HG03196 (cell line): ENCODE measurements at regions not wholly inside any gene's neighbourhood (a gene's known extent, or its start where the extent isn't known, plus 50 kb on each side); places are given as distances from the start of the nearest gene placed in this dataset.
"Not testable (repeated sequence)": the region's sequence is repeated elsewhere in the genome, so short reads cannot be mapped to it uniquely, and the experiment has no call there.

Source experiments
- ATAC-seq: cut with Tn5 transposase; IDR thresholded peaks from one replicate; pipeline ENCODE4 v1.9.1; 2021; ENCODE audit not compliant: unreplicated experiment

DNA sequence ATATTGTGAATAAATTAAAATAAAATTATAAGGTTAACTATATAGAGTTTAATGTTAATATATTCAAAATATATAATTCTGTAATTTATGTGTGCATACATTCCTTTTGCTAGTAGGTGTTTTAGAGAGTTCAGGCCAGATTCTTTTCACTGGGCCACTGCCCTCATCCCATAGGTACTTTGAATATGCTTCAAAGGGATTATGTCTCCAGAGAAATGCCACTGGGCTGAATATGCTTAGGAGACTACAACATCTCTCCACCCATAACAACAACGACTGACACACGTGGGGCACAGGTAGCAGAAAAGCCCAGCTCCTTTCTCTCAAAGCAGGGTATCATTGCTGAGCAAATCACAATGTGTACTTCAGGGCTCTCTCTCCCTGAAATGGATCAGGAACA is 290.9 kb upstream of the TACR3 start:
- ATAC-seq, result no peak

DNA sequence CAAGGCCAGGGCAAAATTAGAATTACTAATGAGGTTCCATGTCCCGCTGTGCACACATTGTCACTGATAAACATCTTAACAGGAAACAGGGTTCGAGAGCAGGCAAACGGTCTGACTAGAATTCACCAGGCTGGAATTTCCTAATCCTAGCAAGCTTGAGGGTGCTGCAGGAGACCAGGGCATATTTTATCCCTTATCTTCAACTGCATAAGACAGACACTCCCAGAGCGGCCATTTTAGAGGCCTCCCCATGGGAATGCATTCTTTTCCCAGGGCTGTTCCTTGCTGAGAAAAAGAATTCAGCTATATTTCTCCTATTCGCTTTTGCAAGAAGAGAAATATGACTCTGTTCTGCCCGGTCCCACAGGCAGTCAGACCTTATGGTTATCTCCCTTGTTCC is 282.5 kb upstream of the TACR3 start:
- ATAC-seq, result not testable (repeated sequence)

- no peak for ATAC-seq
Measured at GRCh38 chr4:103998756-103999155, 279.0 kb upstream of the TACR3 start.

DNA sequence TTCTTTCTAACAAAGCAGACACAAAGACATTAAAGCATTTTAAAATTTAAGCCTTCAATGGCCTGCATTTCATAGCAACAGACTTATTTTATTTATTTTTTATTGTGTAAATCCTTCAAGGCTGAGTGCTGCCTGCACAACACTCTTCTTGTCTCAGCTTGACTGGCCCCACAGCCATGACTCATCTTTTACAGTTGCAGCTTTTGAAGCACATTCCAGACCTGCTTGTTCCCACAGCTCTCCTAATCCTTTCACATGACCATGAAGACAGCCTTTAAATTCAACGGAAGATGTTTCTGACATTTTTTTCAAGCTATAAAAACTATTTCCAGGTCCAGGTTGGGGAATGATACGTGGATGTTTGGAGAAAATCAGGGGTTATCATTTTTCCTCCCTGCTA is 276.9 kb upstream of the TACR3 start:
- no peak for ATAC-seq

GRCh38 chr4:103996064-103996463 is 276.3 kb upstream of the TACR3 start:
- no peak for ATAC-seq

- no peak for ATAC-seq
Measured at GRCh38 chr4:103994059-103994458, 274.3 kb upstream of the TACR3 start.

- no peak for ATAC-seq
Measured at GRCh38 chr4:103982454-103982853, 262.7 kb upstream of the TACR3 start.

- no peak for ATAC-seq
Measured at GRCh38 chr4:103948244-103949018, 228.6 kb upstream of the TACR3 start.

DNA sequence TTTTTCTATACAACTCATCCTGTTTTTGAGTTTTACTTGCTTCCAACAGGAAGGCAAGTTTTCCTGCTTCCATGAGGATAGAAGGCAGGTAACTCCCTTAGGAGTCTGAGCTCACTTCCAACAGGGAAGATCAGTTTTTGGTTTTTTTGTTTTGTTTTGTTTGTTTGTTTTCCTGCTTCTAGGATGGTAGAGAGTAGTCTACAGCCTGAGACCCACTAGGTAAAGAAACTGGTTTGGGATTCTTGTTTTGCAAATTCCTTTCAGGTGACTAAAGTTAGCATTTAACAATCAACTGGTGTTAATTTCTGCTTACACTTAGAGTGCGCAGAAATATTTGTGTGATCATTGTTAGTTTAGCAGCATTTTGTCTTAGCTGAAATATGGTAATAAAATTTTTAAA is 227.8 kb upstream of the TACR3 start:
- ATAC-seq, result no peak

GRCh38 chr4:103946621-103947268 is 227.0 kb upstream of the TACR3 start:
- not testable (repeated sequence) for ATAC-seq

DNA sequence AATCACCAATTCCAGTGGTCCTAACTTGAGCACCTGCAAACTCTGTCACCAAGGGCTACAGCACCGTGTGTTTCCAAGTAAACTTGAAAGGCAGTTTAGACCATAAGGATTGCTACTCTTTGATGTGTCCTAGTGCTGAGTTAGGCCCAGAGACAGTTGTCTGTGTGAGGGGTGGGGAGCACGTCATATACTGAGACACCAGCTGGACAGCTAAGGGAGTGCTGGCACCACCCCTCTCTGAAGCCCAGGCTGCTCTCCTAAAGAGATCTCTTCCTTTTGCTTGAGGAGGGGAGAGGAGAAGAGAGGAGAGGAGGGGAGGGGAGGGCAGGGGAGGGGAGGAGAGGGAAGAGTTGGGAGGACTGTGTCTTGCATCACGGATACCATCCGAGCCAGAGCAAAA is 218.7 kb upstream of the TACR3 start:
- ATAC-seq, result no peak

- ATAC-seq, result no peak
Measured at GRCh38 chr4:103936653-103937145, 216.9 kb upstream of the TACR3 start.

DNA sequence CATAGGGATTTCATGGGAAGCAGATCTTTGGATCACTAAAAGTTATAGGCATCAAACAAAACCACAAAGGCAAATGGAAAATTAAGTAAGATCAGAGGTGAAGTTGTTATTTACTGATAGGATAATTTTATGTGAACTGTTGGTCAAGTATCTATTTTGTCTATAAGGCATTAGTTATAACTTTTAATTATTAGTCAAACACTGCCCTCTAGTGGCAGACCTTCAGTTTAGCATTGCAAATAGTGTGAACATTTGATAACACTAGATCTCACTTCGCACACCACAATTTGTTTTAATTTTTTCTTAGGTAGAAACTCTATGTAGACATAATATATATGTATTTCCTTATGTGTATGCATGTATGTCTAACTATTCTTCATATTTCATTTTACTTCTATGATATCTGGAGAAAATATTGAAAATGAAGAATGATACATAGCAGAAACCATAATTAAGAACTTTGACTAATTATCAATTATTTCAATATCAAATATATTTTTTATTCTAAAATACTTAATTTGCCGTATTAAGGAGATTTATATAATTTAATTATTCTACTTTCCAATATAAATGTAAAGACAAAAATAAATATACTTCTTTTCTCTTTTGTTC is 214.5 kb upstream of the TACR3 start:
- peak; percentile 88 for ATAC-seq

DNA sequence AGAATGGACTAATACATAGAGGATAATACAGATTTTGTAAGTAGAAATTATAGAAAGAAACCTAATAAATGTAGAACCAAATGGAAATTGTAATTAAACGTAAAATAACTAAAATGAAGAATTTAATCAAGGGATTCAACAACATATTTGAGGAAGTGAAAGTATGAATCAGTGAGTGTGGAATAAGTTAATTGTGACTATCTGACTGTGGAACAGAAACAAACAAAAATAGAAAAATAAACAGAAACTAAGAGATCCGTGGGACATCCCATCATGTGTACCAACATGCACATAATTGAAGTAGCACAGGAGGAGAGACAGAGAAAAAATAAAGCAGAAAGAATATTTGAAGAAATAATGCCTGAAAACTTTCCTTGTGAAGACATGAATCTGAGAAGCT is 208.6 kb upstream of the TACR3 start:
- no peak for ATAC-seq

GRCh38 chr4:103923551-103923950 is 203.8 kb upstream of the TACR3 start:
- ATAC-seq, result no peak

- no peak for ATAC-seq
Measured at GRCh38 chr4:103918214-103918613, 198.4 kb upstream of the TACR3 start.

DNA sequence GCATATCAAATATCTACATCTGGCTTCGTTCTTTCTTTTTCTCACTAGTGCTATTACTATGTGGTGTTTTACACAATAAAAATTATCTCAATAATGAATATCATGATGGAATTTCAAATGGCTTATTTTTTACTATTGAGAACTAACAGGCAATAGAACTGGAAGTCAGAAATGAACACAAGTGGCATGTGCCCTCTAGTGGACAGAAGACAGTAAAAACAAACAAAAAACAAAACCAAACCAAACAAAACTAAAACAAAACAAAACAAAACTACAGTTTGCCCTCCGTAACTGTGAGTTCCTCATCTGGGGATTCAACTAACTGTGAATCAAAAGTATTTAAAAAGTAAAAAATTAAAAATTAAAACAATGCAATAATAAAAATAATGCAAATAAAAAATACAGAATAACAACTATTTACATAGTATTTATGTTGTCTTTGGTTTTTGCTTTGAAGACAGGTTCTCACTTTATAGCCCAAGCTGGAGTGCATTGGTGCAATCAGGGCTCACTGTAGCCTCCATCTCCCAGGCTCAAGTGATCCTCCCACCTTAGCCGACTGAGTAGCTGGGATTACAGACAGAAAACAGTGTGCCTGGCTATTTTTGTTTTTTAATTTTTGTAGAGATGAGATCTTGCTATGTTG is 195.6 kb upstream of the TACR3 start:
- ATAC-seq, result peak; percentile 79

DNA sequence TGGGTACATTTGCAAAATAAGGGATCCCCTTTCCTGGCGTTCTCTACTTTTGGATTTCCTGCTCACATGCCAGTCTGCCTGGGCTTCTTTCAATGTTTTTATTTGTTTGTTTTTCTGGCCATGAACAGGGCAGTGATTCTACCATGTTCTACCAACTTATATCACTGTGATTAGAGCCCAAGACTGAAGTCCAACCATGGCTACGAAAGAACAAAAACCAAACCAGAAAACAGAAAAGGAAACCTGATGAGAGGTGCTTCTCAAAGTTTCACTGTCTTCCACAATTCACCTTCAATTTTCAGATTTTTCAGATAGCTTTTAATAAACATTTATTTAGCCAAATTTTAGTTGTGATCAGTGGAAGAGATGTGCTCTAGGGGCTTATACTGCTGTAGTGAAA is 187.6 kb upstream of the TACR3 start:
- ATAC-seq, result no peak

GRCh38 chr4:103904123-103904522 is 184.3 kb upstream of the TACR3 start:
- ATAC-seq, result no peak

DNA sequence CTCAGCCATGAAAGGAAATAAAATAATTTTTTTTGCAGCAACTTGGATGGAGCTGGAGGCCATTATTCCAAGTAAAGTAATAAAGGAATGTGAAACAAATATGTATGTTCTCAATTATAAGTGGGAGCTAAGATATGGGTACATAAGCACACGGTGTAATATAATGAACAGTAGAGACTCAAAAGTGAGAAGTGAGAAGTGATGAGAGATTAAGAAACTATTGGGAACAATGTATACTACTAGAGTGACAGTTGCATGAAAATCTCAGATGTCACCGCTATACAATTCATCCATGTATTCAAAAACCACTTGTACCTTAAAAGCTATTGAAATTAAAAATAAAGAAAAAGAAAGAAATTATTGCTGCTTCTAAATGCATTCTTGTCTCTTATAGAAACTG is 182.9 kb upstream of the TACR3 start:
- no peak for ATAC-seq

DNA sequence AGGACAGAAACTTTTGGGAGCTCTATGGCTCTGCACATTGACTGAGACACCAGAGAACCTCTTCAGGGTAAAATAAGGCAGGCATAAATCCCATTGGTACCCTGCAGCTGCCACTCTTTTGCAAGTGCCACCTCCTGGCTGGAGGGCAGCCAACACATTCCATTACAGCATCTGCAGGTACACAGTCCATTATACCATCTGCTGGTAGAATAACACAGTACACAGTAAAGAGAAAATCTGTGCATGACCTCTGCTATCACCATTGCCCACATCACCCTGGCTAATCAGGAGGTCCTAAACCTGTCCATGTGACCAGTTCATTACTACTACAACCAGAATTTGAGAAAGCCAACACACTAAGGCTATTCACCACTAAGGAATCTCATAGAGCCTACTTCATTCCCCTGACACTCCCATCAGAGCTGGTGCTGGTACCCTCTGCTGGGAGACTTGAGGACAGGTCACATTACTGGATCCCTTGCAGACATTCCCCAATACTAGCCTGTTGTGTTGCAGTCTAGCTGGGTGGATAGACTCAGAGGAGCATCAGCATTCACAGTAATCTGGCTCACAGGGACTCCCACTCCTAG is 176.2 kb upstream of the TACR3 start:
- ATAC-seq, result no peak
